NCI-H2171 treated with DMSO at 0.1 percent for 48 hours (cell line): ENCODE measurements at regions not wholly inside any gene's neighbourhood (a gene's known extent, or its start where the extent isn't known, plus 50 kb on each side); places are given as distances from the start of the nearest gene placed in this dataset.
"Not testable (repeated sequence)": the region's sequence is repeated elsewhere in the genome, so short reads cannot be mapped to it uniquely, and the experiment has no call there.

Source experiments
- DNase-seq: peaks from one replicate; lab custom pipeline; 2025; lab: John Stamatoyannopoulos, UW

GRCh38 chr6:106849676-106850332, 124.7 kb downstream of the CD24 start:
- DNase-seq: no peak

GRCh38 chr6:106849120-106849519, 125.4 kb downstream of the CD24 start:
- DNase-seq: no peak

GRCh38 chr6:106847116-106847515, 127.4 kb downstream of the CD24 start:
- DNase-seq: no peak

GRCh38 chr6:106844930-106845329, 129.6 kb downstream of the CD24 start:
- DNase-seq: no peak

GRCh38 chr6:106832766-106833510, 141.6 kb downstream of the CD24 start:
- no peak for DNase-seq

GRCh38 chr6:106830930-106831329, 143.6 kb downstream of the CD24 start:
- no peak for DNase-seq

GRCh38 chr6:106829451-106829850, 145.1 kb downstream of the CD24 start:
- DNase-seq: no peak

- no peak for DNase-seq
Observed at GRCh38 chr6:106827081-106827480, 147.4 kb downstream of the CD24 start.

- no peak for DNase-seq
Observed at GRCh38 chr6:106825156-106825555, 149.4 kb downstream of the CD24 start.

- DNase-seq: no peak
Observed at GRCh38 chr6:106823732-106824351, 150.7 kb downstream of the CD24 start.

- no peak for DNase-seq
Observed at GRCh38 chr6:106823058-106823457, 151.5 kb downstream of the CD24 start.

- DNase-seq: no peak
Observed at GRCh38 chr6:106820412-106820852, 154.1 kb downstream of the CD24 start.

- DNase-seq: no peak
Observed at GRCh38 chr6:106811088-106811686, 163.3 kb downstream of the CD24 start.

- DNase-seq: no peak
Observed at GRCh38 chr6:106808758-106809157, 165.8 kb downstream of the CD24 start.

GRCh38 chr6:106807947-106808611, 166.4 kb downstream of the CD24 start:
- no peak for DNase-seq

GRCh38 chr6:106806253-106806652, 168.3 kb downstream of the CD24 start:
- not testable (repeated sequence) for DNase-seq

GRCh38 chr6:106805771-106806170, 168.8 kb downstream of the CD24 start:
- DNase-seq: no peak

- DNase-seq: no peak
Observed at GRCh38 chr6:106804346-106805335, 169.9 kb downstream of the CD24 start.

- DNase-seq: no peak
Observed at GRCh38 chr6:106803188-106803587, 171.3 kb downstream of the CD24 start.

- no peak for DNase-seq
Observed at GRCh38 chr6:106802139-106802538, 172.4 kb downstream of the CD24 start.

GRCh38 chr6:106801256-106801655, 171.9 kb downstream of the QRSL1 start:
- DNase-seq: no peak
